Superior temporal gyrus (tissue), 1 donor: ENCODE measurements at regions not wholly inside any gene's neighbourhood (a gene's known extent, or its start where the extent isn't known, plus 50 kb on each side); places are given as distances from the start of the nearest gene placed in this dataset.
A peak's percentile ranks its signal among the peaks of the same experiment; 100 is the strongest.
"Not testable (repeated sequence)": the region's sequence is repeated elsewhere in the genome, so short reads cannot be mapped to it uniquely, and the experiment has no call there.

ENCODE experiments used
- DNase-seq: peaks from one replicate; pipeline ENCODE4 v3.0.0-alpha.2; 2016; ENCODE audit errors: extremely low spot score

DNA sequence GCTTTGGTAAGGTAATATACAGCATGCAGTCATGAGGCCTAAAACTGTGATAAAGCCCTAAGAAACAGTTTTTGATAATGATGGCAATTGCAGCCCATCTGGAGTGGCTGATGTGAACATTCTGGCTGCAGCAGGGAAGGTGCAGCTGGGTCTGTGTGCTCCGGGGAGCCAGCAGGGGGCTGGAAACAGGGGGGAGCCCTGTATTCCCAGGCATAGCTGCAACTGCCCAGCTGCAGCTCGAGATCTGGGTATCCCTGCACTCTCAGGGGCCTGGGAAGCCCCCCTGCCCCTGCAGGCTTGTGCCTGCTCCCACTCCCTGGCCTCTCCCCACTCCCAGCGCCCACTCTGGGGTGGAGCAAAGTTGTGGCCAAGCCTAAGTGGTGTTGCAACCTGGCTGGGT lies 95.6 kb downstream of the RRAGB start:
- DNase-seq = no peak

DNA sequence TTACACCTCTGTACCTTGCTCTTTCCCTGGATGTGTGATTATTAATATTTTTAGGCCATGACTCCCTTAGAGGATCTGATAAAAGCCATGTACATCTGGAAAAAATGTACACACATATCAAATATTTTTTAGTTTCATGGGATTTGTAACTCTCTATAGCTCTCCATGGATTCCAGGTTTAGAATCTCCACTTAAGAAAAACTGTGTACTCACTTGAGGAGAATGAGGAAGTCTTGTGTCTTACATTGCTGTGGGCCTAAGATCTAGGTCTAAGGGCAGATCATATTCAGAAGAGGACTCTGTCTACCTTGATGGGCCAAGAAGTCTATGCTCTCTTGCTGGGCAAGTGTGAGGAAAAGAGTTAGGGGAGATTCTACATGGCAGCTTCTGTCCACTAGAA lies 98.0 kb downstream of the RRAGB start:
- DNase-seq = no peak

DNA sequence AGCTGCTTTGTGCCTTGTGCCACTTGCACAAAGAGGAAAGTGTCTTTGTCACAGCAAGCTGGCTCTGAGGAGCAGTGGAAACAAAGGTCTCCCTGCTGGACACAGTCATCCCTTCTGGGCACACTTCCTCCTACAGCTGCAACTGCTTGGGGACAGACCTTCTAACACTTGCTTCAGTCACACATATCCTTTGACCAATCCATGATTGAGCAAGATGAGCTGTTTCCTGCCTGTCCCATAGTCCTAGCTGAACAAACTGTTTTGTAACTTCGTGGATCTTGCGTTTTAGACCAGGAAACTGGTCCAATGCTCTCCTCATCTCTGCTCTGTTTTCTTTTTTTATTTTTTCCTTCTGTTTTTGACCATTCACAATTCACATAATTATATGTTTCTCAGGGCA lies 98.5 kb downstream of the RRAGB start:
- no peak for DNase-seq

DNA sequence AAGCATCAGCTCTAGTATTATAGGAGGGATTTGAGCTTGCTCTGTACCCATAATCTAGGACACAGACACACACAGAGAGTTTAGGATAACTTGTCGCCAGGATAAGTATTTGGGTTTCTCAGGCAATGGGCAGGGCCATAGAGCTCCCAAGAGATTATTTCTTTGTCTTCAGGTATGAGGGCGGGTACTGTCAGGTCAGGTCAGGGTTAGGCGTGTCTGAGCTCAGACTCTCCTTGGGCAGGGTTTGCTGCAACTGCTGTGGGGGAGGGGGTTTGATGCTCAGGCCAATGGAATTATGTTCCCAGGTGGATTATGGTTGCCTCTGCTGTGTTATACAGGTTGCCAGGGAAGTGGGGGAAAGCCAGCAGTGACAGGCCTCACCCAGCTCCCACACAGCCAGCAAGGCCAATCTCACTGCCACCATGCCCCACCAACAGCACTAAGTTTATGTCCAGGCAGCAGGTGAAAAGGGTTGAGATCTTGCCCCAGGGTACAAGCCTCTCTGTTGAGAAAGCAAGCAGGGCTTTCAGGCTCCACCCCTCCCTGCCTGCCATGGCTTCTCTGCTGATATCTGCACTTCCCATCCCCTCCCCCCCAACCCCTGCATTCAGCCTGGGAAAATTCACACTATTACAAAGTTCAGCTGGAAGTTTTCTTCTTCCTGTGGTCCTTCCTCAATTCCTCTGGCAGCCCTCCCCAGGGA lies 101.3 kb downstream of the RRAGB start:
- no peak for DNase-seq

- no peak for DNase-seq
Measured at GRCh38 chrX:55839485-55839884, 121.9 kb downstream of the RRAGB start.

DNA sequence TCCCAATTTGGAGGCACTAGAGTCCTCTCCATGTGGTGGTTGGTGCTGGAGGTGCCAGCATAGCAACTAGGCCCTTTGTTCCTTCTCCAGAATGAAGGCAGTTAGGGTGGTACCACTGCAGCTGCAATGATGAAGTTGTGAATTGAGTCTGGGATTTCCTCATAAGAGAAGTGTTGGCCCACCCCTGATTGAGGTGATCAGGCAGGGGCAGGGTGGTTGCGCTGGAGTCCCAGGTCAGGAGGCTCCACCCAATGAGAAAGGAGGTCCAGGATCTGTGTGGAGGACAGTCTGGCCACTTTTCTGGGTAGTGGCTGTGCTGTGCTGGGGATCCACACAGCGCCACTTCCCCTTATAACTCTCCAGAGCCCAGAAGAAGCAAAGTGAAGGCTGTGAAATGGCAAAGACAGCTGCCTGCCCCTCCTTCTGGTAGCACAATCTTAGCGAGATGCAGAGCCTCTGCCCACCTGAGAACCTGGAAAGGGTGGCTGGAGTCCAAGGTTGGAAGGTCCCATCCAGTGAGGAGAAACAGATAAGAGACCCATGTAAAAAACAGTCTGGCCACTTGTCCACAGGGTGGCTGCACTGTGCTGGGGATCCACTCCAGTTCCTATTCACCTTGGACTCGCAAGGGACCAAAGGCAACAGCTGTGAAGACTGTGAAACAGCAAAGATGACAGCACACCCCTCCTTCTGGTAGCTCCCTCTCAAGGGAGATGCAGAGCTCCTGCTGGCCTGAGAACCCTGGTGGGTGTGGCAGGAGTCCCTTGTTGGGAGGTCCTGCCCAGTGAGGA lies 124.6 kb downstream of the RRAGB start:
- DNase-seq = no peak

DNA sequence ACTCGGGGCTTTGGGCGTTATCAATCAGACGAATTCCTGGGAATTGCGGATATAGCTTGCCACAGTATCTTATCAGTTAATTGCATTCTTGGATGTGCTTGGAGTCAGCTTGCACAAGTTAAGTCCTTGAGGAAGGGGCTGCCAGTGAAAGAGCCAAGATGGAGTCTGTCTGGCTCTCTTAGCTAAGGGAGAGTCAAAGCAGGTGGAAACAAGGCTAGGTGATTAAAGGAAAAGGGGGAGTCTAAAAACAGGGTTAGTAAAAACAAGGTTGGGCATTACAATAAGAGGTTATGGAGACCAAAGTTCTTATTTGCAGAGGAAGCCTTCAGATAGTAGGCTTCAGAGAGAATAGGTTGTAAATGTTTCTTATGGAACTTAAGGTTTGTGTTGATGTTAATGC lies 149.2 kb downstream of the RRAGB start:
- DNase-seq = not testable (repeated sequence)

DNA sequence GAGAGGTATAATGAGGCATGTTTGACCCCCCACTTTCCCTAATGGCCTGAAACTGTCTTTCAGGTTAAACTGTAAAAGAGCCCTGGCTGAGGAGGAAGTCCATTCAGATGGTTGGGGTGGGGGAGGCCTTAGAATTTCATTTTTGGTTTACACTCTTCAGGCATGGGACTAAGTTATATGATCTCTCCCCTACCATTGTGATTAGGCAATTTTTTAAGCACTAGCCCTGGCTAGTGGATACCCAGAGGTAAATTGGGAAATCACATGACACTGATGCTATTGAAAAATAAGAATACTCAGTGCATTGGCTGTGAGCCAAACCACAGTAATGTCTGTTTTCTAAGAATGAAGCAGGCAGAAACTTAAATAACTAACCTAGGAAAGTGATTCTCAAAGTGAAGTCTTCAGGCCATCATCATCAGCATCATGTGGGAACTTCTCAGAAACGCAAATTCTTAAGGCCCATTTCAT lies 149.7 kb downstream of the RRAGB start:
- DNase-seq = no peak

GRCh38 chrX:55867708-55868107 lies 150.2 kb downstream of the RRAGB start:
- no peak for DNase-seq

GRCh38 chrX:55874807-55875206 lies 157.3 kb downstream of the RRAGB start:
- no peak for DNase-seq

DNA sequence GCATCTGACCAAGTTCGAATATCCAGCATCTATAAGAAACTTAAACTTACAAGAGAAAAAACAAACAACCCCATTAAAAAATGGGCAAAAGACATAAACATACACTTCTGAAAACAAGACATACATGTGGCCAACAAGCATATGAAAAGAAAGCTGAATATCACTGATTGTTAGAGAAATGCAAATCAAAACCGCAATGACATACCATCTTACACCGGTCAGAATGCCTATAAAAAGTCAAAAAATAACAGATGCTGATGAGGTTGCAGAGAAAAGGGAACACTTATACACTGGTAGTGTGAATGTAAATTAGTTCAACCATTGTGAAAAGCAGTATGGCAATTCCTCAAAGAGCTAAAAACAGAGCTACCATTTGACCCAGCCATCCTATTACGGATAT lies 166.0 kb downstream of the RRAGB start:
- DNase-seq = not testable (repeated sequence)

GRCh38 chrX:55907968-55908607 lies 190.5 kb downstream of the RRAGB start:
- DNase-seq = peak; percentile 10

GRCh38 chrX:55908661-55909212 lies 191.2 kb downstream of the RRAGB start:
- DNase-seq = peak; percentile 19

GRCh38 chrX:55919367-55920221 lies 202.0 kb downstream of the RRAGB start:
- no peak for DNase-seq

DNA sequence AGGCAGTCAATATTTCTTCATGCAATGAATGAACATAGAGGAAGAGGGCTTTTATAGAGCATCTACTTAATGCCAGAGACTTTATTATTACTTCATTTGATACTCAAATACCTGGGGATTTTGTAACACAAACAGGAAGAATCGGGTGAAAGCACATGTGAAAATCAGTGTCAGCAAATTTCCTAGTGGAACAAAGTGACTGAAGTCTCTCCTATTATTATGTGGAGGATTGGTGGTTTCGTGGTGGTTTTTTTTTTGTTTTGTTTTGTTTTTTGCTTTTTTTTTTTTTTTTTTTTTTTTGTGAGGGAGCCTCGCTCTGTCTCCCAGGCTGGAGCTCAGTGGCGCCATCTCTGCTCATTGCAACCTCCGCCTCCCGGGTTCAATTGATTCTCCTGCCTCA lies 207.0 kb downstream of the RRAGB start:
- no peak for DNase-seq

GRCh38 chrX:55928529-55928928 lies 211.0 kb downstream of the RRAGB start:
- not testable (repeated sequence) for DNase-seq
